Mononuclear cell (primary cell): ENCODE measurements at regions not wholly inside any gene's neighbourhood (a gene's known extent, or its start where the extent isn't known, plus 50 kb on each side); places are given as distances from the start of the nearest gene placed in this dataset.
"Not testable (repeated sequence)": the region's sequence is repeated elsewhere in the genome, so short reads cannot be mapped to it uniquely, and the experiment has no call there.

Experiments used
- H3K27me3 ChIP-seq: 2 replicates; pipeline ENCODE4 v1.6.0; 2011; ENCODE audit warnings: low read length, control low read depth; ENCODE audit not compliant: insufficient read depth
- H3K4me1 ChIP-seq: 2 replicates; pipeline ENCODE4 v1.5.1; 2011; ENCODE audit warnings: mild to moderate bottlenecking, low read length, control low read depth; ENCODE audit not compliant: insufficient read depth
- H3K4me3 ChIP-seq: 2 replicates; pipeline ENCODE4 v1.5.1; 2011; ENCODE audit warnings: mild to moderate bottlenecking, low read length, moderate library complexity
- H3K9me3 ChIP-seq: 2 replicates; pipeline ENCODE4 v1.5.1; 2011; ENCODE audit warnings: low read depth, mild to moderate bottlenecking, control low read depth, low read length

DNA sequence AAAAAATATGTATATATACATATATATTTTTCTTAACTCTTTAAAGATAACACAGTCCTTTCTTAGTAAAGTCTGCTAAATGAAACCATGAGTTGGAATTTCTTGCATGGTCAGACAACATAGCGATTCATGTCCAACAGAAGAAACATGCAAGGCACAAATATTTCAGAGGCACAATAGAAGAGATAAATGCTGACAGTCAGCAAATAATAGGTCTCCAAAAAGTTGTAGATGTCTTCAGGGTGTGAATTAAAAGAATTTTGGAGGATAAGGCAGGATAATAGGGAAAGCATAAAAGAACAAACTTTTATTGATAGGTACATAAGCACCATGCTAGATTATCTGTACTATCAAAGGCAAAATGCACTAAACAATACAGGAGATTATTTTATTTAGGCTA is 800.2 kb downstream of the PLCL1 start:
- H3K9me3 ChIP-seq: no peaks in the 10 kb centered on the region
- H3K27me3 ChIP-seq: no peaks in the 10 kb centered on the region
- H3K4me1 ChIP-seq: no peaks in the 10 kb centered on the region
- no peak overlapping the region for H3K4me3 ChIP-seq

DNA sequence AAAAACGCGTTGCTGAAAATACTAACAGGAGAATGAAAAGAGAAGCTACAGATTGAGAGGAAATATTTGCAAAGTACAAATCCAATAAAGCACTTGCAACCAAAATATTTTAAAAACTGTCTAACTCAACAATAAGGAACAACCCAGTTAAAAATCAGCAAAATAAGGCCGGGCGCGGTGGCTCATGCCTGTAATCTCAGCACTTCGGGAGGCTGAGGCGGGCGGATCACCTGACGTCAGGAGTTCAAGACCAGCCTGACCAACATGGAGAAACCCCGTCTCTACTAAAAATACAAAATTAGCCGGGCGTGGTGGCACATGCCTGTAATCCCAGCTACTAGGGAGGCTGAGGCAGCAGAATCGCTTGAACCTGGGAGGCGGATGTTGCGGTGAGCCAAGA is 798.6 kb downstream of the PLCL1 start:
- H3K4me1 ChIP-seq, H3K4me3 ChIP-seq, H3K9me3 ChIP-seq, H3K27me3 ChIP-seq: not testable (repeated sequence)

DNA sequence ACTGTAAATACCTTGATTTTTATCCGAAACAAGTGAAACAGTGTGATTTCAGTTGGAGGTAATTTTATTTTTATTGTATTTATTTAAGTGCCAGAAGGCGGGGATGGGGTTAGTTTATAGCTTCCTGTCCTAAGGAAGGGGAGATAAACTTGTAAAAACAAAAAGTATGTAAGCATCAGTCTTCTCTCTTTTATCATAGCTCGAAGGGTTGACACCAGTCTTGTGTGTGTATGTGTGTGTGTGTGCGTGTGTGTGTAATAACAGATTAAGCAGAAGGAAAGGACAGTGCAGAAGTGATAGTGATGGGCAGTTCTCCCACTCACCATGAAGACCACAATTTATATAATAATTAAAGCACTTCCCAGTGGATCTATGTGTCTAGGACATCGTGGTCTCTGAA is 793.3 kb downstream of the PLCL1 start:
- H3K4me3 ChIP-seq: no peak overlapping the region
- H3K27me3 ChIP-seq: no peaks in the 10 kb centered on the region
- H3K9me3 ChIP-seq: no peaks in the 10 kb centered on the region
- no peaks in the 10 kb centered on the region for H3K4me1 ChIP-seq

DNA sequence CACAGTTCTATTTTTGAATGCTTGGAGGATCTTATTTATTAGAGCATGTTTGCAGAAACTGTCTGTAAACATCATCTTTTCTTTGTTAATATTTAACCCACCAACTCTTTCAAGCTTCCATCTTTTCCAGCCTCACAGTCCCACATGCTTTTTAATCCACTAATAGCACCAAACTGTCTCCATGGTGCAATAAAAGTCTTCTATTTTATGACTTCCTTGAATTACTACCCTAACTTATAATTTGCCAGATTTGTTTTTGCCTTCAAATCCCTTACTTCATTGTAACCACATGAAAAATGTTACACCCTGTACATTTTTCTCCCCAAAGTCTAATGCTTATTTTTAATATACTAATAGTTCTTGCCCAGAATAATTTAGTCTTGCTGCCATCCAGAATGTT is 792.6 kb downstream of the PLCL1 start:
- Histone ChIP-seq H3K4me1 (no peaks in the 10 kb centered on the region), H3K9me3 (no peaks in the 10 kb centered on the region), H3K4me3 (no peak overlapping the region), H3K27me3 (no peaks in the 10 kb centered on the region)

DNA sequence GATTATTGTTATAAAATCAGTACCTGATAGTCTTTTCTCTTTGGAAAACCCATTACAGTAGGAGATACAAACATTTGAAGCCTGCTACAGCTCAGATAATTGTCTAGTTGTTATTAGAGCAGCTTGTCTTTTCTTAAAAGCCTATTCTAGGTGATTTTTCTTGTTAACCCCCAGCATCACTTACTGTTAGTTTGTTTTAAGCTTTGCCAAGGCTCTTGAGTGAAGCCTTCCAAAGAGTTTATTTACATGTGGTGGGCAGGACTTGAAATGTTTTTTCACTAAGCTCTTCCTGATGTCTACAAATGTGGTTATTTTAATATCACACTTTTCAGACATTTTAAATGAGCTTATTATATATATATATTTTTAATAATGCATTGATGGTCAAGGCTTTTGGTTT is 791.3 kb downstream of the PLCL1 start:
- Histone ChIP-seq H3K9me3 (no peaks in the 10 kb centered on the region), H3K4me1 (no peaks in the 10 kb centered on the region), H3K27me3 (no peaks in the 10 kb centered on the region), H3K4me3 (no peak overlapping the region)

DNA sequence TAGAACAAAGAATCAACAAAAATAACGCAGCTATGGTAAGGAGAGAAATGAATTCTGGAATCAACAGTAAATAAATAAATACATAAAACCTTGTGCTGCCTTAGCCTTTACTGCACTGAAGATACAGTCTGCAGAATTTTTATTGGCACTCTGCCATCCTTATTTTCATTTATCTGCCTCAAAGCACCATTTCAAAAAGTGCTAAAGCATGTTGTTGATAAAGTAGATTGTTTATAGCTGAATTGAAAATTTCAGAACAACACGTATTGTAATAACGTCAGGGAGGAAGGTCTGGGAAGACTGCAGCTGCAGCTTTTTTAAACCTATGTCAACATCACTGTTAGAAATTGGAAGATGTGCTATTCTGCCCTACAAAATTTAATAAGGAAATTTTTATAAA is 787.2 kb downstream of the PLCL1 start:
- Histone ChIP-seq H3K4me1 (no peaks in the 10 kb centered on the region), H3K27me3 (no peaks in the 10 kb centered on the region), H3K4me3 (no peak overlapping the region), H3K9me3 (no peaks in the 10 kb centered on the region)

DNA sequence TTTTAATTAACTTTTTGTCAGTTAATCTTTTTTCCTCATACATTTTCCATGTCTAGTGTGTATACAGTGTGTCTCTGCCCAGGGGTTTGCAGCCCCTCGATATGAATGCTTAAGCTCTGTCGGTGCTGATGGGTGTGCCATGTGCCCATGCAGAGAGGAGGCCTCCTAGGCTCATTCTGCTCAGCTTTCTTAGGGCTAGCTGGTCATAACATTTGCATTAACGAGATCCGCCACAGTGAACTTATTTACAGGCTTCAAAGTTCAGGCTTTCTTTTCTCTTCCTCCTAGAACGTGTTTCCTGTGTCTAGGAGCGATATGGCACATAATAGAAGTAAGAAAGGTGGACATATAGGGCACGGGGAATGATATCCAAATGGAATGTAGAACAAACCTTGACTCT is 783.3 kb downstream of the PLCL1 start:
- Histone ChIP-seq H3K27me3 (no peaks in the 10 kb centered on the region), H3K4me1 (no peaks in the 10 kb centered on the region), H3K9me3 (no peaks in the 10 kb centered on the region)

DNA sequence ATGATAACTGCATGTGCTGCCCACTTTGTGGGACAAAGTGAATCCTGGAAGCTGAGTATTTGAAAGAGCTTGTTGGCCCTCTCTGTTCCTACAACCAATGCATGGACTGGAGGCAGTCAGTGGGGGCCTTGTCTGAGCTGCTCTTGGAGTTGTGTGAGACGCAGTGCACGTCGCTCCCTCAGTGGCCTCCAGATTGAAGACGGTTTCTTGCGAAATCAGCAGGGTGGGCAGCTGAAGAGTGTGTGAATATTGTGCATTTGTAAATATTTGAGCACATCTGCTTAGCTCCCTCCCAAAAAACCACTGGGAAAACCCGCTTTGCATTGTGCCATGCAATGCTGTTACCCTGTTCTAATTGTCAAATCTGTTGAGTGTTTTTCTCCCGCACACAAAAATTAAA is 782.8 kb downstream of the PLCL1 start:
- Histone ChIP-seq H3K9me3 (no peaks in the 10 kb centered on the region), H3K4me1 (no peaks in the 10 kb centered on the region), H3K4me3 (no peak overlapping the region), H3K27me3 (no peaks in the 10 kb centered on the region)

More for the DNA sequence above, 783.3 kb downstream of the PLCL1 start:
- H3K4me3 ChIP-seq: no peak overlapping the region

DNA sequence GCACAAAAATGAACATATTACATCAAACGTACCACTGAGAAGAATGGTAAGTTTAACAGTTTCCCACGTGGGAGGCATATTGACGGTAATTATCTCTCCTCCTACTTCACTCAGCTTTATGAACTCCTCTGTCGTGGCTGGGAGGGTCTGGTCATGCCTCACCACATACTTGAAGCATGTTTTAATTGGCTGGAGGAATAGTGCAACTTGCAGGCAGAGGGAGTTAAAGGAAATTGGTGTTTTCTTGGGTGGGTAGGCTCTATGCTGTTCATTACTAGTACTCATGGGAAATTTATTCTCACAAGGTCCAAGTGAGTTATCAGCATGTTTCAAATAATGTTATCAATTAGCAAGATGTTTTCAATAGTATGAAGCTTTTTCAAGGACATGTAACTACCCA is 767.0 kb downstream of the PLCL1 start:
- Histone ChIP-seq H3K9me3 (no peaks in the 10 kb centered on the region), H3K27me3 (no peaks in the 10 kb centered on the region), H3K4me3 (no peak overlapping the region), H3K4me1 (no peaks in the 10 kb centered on the region)

DNA sequence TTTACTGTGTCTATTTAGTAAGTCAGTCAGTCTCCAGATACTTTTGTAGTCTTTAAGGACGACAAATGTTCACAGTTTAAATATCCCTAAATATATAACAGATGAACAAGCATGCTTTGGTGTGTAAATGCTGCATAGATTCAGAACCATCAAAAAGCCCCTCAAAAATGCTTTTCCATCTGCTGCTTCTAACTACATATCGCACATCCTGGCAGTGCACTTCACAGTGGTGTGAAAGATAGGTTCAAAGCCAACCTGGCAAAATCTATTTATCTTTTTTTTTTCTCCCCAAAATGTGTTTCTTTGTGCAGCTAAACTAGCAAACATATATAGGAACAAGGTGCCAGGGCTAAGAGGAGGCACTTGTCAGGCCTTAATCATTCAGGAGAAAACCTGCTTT is 753.8 kb downstream of the PLCL1 start:
- Histone ChIP-seq H3K27me3 (no peaks in the 10 kb centered on the region), H3K9me3 (peaks cover 10% of the 10 kb centered on the region), H3K4me1 (no peaks in the 10 kb centered on the region), H3K4me3 (no peak overlapping the region)

DNA sequence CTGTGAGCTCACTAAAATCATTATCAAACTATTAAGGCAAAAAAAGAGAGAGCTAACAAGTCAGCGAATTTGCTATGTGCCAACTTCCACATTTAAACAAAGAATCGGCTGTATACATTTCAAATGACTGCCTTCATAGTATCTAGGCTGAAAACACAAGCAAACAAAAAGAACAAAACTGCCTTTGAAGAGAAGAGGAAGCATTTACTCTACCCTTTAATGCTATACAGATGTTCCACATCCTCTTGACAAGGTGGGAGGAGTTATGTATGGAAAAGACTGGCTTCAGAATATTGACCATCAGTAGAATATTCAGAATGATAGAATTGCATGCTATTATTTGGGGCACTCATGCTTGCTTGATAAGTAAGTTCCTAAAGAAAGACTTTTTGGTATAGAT is 741.7 kb downstream of the PLCL1 start:
- no peak overlapping the region for H3K4me3 ChIP-seq
- H3K4me1 ChIP-seq: no peaks in the 10 kb centered on the region
- H3K27me3 ChIP-seq: no peaks in the 10 kb centered on the region
- no peaks in the 10 kb centered on the region for H3K9me3 ChIP-seq

DNA sequence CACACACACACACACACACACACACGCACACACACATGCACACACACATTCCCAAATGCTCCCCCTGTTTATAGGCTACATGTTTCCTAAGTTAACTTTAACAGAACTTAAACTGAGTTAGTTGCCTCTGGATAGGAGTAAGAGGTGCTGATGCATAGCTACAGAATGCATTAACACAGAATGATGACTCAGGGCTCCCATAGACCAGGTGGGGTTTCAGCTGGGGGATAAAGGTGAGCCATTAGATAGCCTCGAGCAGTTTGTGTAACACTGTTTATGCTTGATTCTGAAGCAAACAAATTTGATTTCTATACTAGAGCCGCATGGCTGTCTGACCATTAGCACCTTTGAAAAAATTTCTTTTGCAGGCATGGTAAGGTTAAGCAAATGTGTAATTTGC is 741.0 kb downstream of the PLCL1 start:
- Histone ChIP-seq H3K27me3 (no peaks in the 10 kb centered on the region), H3K4me1 (no peaks in the 10 kb centered on the region), H3K9me3 (no peaks in the 10 kb centered on the region), H3K4me3 (no peak overlapping the region)

DNA sequence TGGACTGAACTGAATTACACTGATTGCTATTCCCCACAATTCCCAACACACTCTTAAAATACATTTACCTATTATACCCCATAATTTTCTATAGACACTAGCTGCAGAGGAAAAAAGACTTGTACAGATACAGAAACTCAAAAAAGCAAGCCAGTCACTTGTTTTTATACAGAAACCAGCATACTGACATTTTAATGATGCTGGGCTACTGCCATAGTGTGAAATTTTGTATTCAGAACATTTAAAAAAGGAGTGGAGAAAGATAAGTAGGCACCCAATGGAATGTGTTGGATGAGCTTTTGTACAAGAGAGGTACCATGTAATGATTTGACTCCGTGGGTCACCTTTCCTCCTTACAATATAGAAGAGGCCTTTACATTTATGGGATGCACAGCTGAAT is 740.1 kb downstream of the PLCL1 start:
- H3K4me3 ChIP-seq: no peak overlapping the region
- no peaks in the 10 kb centered on the region for H3K9me3 ChIP-seq
- no peaks in the 10 kb centered on the region for H3K4me1 ChIP-seq
- H3K27me3 ChIP-seq: no peaks in the 10 kb centered on the region

DNA sequence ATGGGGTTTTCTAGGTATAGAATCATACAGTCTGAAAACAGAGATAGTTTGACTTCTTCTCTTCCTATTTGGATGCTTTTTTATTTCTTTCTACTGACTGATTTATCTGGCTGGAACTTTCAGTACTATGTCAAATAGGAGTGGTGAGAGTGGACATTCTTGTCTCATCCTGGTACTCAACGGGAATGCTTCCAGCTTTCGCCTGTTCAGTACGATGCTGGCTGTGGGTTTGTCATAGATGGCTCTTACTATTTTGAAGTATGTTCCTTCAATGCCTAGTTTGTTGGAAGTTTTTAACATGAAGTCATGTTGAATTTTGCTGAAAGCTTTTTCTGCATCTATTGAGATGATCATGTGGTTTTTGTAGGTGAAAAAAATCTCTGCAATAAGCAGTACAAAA is 730.4 kb downstream of the PLCL1 start:
- H3K9me3 ChIP-seq: no peaks in the 10 kb centered on the region
- H3K4me3 ChIP-seq: no peak overlapping the region
- H3K4me1 ChIP-seq: no peaks in the 10 kb centered on the region
- no peaks in the 10 kb centered on the region for H3K27me3 ChIP-seq

DNA sequence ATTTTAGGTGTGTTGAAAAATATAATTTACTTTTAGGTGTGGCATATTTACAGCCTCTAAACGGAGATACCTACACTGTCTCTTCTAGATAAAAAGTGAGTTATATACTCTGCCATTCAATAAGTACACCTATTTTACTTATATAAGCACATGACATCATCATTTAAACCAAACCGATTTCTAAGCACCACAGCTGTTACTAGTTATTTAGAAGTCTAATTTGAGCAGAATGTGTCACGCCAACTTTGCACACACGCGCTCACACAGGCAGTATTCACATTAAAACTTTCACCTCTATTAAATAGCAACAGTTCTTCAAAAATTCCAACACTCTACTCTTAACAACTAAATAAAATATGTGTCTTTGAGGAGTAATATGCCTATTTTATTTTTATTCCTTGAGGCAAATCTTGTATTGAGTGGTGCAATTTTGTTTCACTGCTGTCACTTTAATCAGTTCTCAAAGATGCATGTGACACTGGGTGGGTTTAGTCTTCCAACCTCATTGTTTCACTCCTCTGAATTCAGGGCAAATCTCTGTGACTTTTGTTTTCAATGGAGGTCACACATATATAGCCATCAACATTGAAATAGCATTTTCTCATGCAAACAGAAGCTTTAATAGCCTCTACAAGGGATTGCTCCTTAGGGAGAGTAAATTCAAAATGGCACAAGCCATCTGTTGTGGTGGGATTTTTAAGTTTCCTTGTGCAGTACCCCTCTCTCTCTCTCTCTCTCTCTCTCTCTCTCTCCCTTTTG is 721.0 kb downstream of the PLCL1 start:
- H3K9me3 ChIP-seq: no peaks in the 10 kb centered on the region

DNA sequence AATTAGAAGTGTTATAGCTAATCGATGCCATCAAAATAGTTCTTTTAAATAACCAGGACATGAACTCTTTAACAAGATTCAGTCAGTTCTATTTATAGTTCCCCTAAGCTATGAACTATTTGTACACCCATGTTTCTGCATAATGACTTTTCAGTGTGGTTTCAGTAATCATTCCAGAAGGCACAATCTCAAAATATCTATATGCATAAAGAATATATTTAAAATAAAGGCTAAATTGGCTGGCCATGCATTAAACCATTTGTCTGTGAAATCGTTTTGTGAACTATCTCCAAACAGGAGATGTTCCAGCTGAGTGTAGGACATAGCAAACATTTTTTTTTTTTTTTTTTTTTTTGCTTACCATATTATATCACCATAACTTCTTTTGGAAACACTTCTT is 719.3 kb downstream of the PLCL1 start:
- Histone ChIP-seq H3K4me1 (no peaks in the 10 kb centered on the region), H3K9me3 (no peaks in the 10 kb centered on the region), H3K27me3 (no peaks in the 10 kb centered on the region), H3K4me3 (no peak overlapping the region)

More for the DNA sequence above, 721.0 kb downstream of the PLCL1 start:
- no peaks in the 10 kb centered on the region for H3K27me3 ChIP-seq
- H3K4me1 ChIP-seq: no peaks in the 10 kb centered on the region
- no peak overlapping the region for H3K4me3 ChIP-seq
